ENCODE measurements at regions not wholly inside any gene's neighbourhood (a gene's known extent, or its start where the extent isn't known, plus 50 kb on each side); places are given as distances from the start of the nearest gene placed in this dataset.
A peak's percentile ranks its signal among the peaks of the same experiment; 100 is the strongest.

- H3K9me3 ChIP-seq (ENCODE audit: insufficient read depth, low read depth) = no peaks in the 10 kb centered on the region
- peaks cover 12% of the 10 kb centered on the region for H3K4me1 ChIP-seq (replicated peaks; ENCODE audit: insufficient read depth)
- H3K4me3 ChIP-seq = no peak overlapping the region
- H3F3A ChIP-seq (ENCODE audit: insufficient read depth, low read depth) = no peaks in the 10 kb centered on the region
- ChIA-PET POLR2A (ENCODE audit: unreplicated experiment) (no interaction called here), CTCF (no interaction called here)
- intact Hi-C loops (cut with micrococcal nuclease; ENCODE audit: unreplicated experiment) = no loop called here
- H3K79me2 ChIP-seq (ENCODE audit: low read depth) = no peaks in the 10 kb centered on the region
- H4K20me1 ChIP-seq (ENCODE audit: insufficient read depth) = no peaks in the 10 kb centered on the region
- BruUV-seq (replicated peaks) = no TSS peak
- DNase-seq = no peak
- TF ChIP-seq, protein P1, sequence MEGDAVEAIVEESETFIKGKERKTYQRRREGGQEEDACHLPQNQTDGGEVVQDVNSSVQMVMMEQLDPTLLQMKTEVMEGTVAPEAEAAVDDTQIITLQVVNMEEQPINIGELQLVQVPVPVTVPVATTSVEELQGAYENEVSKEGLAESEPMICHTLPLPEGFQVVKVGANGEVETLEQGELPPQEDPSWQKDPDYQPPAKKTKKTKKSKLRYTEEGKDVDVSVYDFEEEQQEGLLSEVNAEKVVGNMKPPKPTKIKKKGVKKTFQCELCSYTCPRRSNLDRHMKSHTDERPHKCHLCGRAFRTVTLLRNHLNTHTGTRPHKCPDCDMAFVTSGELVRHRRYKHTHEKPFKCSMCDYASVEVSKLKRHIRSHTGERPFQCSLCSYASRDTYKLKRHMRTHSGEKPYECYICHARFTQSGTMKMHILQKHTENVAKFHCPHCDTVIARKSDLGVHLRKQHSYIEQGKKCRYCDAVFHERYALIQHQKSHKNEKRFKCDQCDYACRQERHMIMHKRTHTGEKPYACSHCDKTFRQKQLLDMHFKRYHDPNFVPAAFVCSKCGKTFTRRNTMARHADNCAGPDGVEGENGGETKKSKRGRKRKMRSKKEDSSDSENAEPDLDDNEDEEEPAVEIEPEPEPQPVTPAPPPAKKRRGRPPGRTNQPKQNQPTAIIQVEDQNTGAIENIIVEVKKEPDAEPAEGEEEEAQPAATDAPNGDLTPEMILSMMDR (conservative IDR thresholded peaks at IDR 0.05) = no peak
- no peak for TF ChIP-seq EZH2 (IDR thresholded peaks at IDR 0.05; ENCODE audit: low read depth)
- no peak overlapping the region for H3K27ac ChIP-seq
- no peak overlapping the region for H2AFZ ChIP-seq
- no peak overlapping the region for H3K4me2 ChIP-seq
- H3K9me2 ChIP-seq (ENCODE audit: insufficient read depth) = no peaks in the 10 kb centered on the region
- H3K27me3 ChIP-seq (ENCODE audit: insufficient read depth, low read depth) = no peaks in the 10 kb centered on the region
- H3K36me3 ChIP-seq (ENCODE audit: low read depth) = no peaks in the 10 kb centered on the region
These were observed 536.9 kb upstream of the CHAC2 start for GRCh38 chr2:53230691-53231090.

GRCh38 chr2:53227535-53227934, 540.1 kb upstream of the CHAC2 start:
- BruUV-seq (replicated peaks) = no TSS peak
- Histone ChIP-seq H4K20me1 (ENCODE audit: insufficient read depth) (no peaks in the 10 kb centered on the region), H3K4me2 (no peak overlapping the region), H3K27me3 (ENCODE audit: insufficient read depth, low read depth) (no peaks in the 10 kb centered on the region), H3F3A (ENCODE audit: insufficient read depth, low read depth) (no peaks in the 10 kb centered on the region), H3K79me2 (ENCODE audit: low read depth) (no peaks in the 10 kb centered on the region), H3K4me1 (replicated peaks; ENCODE audit: insufficient read depth) (no peaks in the 10 kb centered on the region), H3K36me3 (ENCODE audit: low read depth) (no peaks in the 10 kb centered on the region), H3K9me2 (ENCODE audit: insufficient read depth) (no peaks in the 10 kb centered on the region), H3K4me3 (no peak overlapping the region), H3K27ac (no peak overlapping the region), H3K9me3 (ENCODE audit: insufficient read depth, low read depth) (no peaks in the 10 kb centered on the region), H2AFZ (0 out of 2 replicates have a peak overlapping the region, but pooled peaks have one; percentile 52)
- intact Hi-C loops (cut with micrococcal nuclease; ENCODE audit: unreplicated experiment) = no loop called here
- ChIA-PET POLR2A (ENCODE audit: unreplicated experiment) (no interaction called here), CTCF (no interaction called here)
- TF ChIP-seq, protein P1 (conservative IDR thresholded peaks at IDR 0.05) = no peak
- no peak for TF ChIP-seq EZH2 (IDR thresholded peaks at IDR 0.05; ENCODE audit: low read depth)
- DNase-seq = no peak

GRCh38 chr2:53220969-53221368, 546.6 kb upstream of the CHAC2 start:
- H3K79me2 ChIP-seq (ENCODE audit: low read depth) = no peaks in the 10 kb centered on the region
- no peak overlapping the region for H3K4me3 ChIP-seq
- no peaks in the 10 kb centered on the region for H3F3A ChIP-seq (ENCODE audit: insufficient read depth, low read depth)
- ChIA-PET CTCF (no interaction called here), POLR2A (ENCODE audit: unreplicated experiment) (no interaction called here)
- TF ChIP-seq, protein P1 (conservative IDR thresholded peaks at IDR 0.05) = no peak
- TF ChIP-seq EZH2 (IDR thresholded peaks at IDR 0.05; ENCODE audit: low read depth) = no peak
- H3K27me3 ChIP-seq (ENCODE audit: insufficient read depth, low read depth) = no peaks in the 10 kb centered on the region
- H2AFZ ChIP-seq = no peak overlapping the region
- intact Hi-C loops (cut with micrococcal nuclease; ENCODE audit: unreplicated experiment) = no loop called here
- no peak overlapping the region for H3K27ac ChIP-seq
- H3K9me3 ChIP-seq (ENCODE audit: insufficient read depth, low read depth) = no peaks in the 10 kb centered on the region; the same call in 1 of the 2 replicates
- no peak overlapping the region for H3K4me2 ChIP-seq
- no peaks in the 10 kb centered on the region for H3K4me1 ChIP-seq (replicated peaks; ENCODE audit: insufficient read depth)
- no peak for DNase-seq
- no peaks in the 10 kb centered on the region for H3K36me3 ChIP-seq (ENCODE audit: low read depth)
- H4K20me1 ChIP-seq (ENCODE audit: insufficient read depth) = no peaks in the 10 kb centered on the region
- no peaks in the 10 kb centered on the region for H3K9me2 ChIP-seq (ENCODE audit: insufficient read depth)
- BruUV-seq (replicated peaks) = no TSS peak

Measured in PC-9 (cell line).